ENCODE measurements at regions not wholly inside any gene's neighbourhood (a gene's known extent, or its start where the extent isn't known, plus 50 kb on each side); places are given as distances from the start of the nearest gene placed in this dataset.

- DNase-seq (ENCODE audit: low read depth): no peak
These were observed 140.0 kb downstream of the GRIN2B start for GRCh38 chr12:13841358-13841757.

- DNase-seq (ENCODE audit: low read depth): no peak
These were observed 141.8 kb downstream of the GRIN2B start for GRCh38 chr12:13839365-13840336.

- no peak for DNase-seq (ENCODE audit: low read depth)
These were observed 145.3 kb downstream of the GRIN2B start for GRCh38 chr12:13836099-13836498.

GRCh38 chr12:13835652-13836051 is 145.8 kb downstream of the GRIN2B start:
- DNase-seq (ENCODE audit: low read depth): no peak

- no peak for DNase-seq (ENCODE audit: low read depth)
These were observed 147.2 kb downstream of the GRIN2B start for GRCh38 chr12:13834241-13834640.

- no peak for DNase-seq (ENCODE audit: low read depth)
These were observed 164.3 kb downstream of the GRIN2B start for GRCh38 chr12:13817131-13817530.

GRCh38 chr12:13816394-13816793 is 165.0 kb downstream of the GRIN2B start:
- DNase-seq (ENCODE audit: low read depth): no peak

- DNase-seq (ENCODE audit: low read depth): no peak
These were observed 169.2 kb downstream of the GRIN2B start for GRCh38 chr12:13812168-13812567.

GRCh38 chr12:13811061-13811460 is 170.3 kb downstream of the GRIN2B start:
- DNase-seq (ENCODE audit: low read depth): no peak

GRCh38 chr12:13805041-13805440 is 176.4 kb downstream of the GRIN2B start:
- no peak for DNase-seq (ENCODE audit: low read depth)

- DNase-seq (ENCODE audit: low read depth): no peak
These were observed 179.9 kb downstream of the GRIN2B start for GRCh38 chr12:13801543-13801942.

- DNase-seq (ENCODE audit: low read depth): no peak
These were observed 181.8 kb downstream of the GRIN2B start for GRCh38 chr12:13799574-13799973.

- DNase-seq (ENCODE audit: low read depth): no peak
These were observed 183.2 kb downstream of the GRIN2B start for GRCh38 chr12:13798162-13798561.

- no peak for DNase-seq (ENCODE audit: low read depth)
These were observed 186.7 kb downstream of the GRIN2B start for GRCh38 chr12:13794706-13795105.

- DNase-seq (ENCODE audit: low read depth): no peak
These were observed 191.1 kb downstream of the GRIN2B start for GRCh38 chr12:13790317-13790716.

GRCh38 chr12:13788626-13789025 is 192.8 kb downstream of the GRIN2B start:
- DNase-seq (ENCODE audit: low read depth): no peak

GRCh38 chr12:13786646-13787045 is 194.8 kb downstream of the GRIN2B start:
- DNase-seq (ENCODE audit: low read depth): no peak

- no peak for DNase-seq (ENCODE audit: low read depth)
These were observed 196.9 kb downstream of the GRIN2B start for GRCh38 chr12:13784504-13784903.

- no peak for DNase-seq (ENCODE audit: low read depth)
These were observed 200.9 kb downstream of the GRIN2B start for GRCh38 chr12:13780453-13780852.

- DNase-seq (ENCODE audit: low read depth): no peak
These were observed 204.0 kb downstream of the GRIN2B start for GRCh38 chr12:13777374-13777773.

- no peak for DNase-seq (ENCODE audit: low read depth)
These were observed 209.1 kb downstream of the GRIN2B start for GRCh38 chr12:13772264-13772663.

- DNase-seq (ENCODE audit: low read depth): no peak
These were observed 210.8 kb downstream of the GRIN2B start for GRCh38 chr12:13770576-13770975.

- no peak for DNase-seq (ENCODE audit: low read depth)
These were observed 211.4 kb downstream of the GRIN2B start for GRCh38 chr12:13769966-13770365.

- DNase-seq (ENCODE audit: low read depth): no peak
These were observed 212.1 kb downstream of the GRIN2B start for GRCh38 chr12:13769273-13769672.
